GM21367 (cell line): ENCODE measurements at regions not wholly inside any gene's neighbourhood (a gene's known extent, or its start where the extent isn't known, plus 50 kb on each side); places are given as distances from the start of the nearest gene placed in this dataset.
A peak's percentile ranks its signal among the peaks of the same experiment; 100 is the strongest.

Experiments
- ATAC-seq: cut with Tn5 transposase; IDR thresholded peaks from one replicate; pipeline ENCODE4 v1.9.1; 2021; ENCODE audit not compliant: unreplicated experiment

- no peak for ATAC-seq
Measured at GRCh38 chr12:91383099-91383498, 200.5 kb upstream of the DCN start.

GRCh38 chr12:91382081-91382543 lies 199.5 kb upstream of the DCN start:
- ATAC-seq: no peak

- peak; percentile 55 for ATAC-seq
Measured at GRCh38 chr12:91381309-91381804, 198.7 kb upstream of the DCN start.

GRCh38 chr12:91380631-91381030 lies 198.0 kb upstream of the DCN start:
- ATAC-seq: no peak

- no peak for ATAC-seq
Measured at GRCh38 chr12:91379051-91379775, 196.6 kb upstream of the DCN start.

- no peak for ATAC-seq
Measured at GRCh38 chr12:91377436-91377835, 194.8 kb upstream of the DCN start.

- no peak for ATAC-seq
Measured at GRCh38 chr12:91373086-91373485, 190.5 kb upstream of the DCN start.

GRCh38 chr12:91370086-91370868 lies 187.7 kb upstream of the DCN start:
- ATAC-seq: no peak

GRCh38 chr12:91368613-91369012 lies 186.0 kb upstream of the DCN start:
- no peak for ATAC-seq

GRCh38 chr12:91367234-91367849 lies 184.7 kb upstream of the DCN start:
- ATAC-seq: peak; percentile 51

- ATAC-seq: no peak
Measured at GRCh38 chr12:91364471-91365184, 182.0 kb upstream of the DCN start.

GRCh38 chr12:91361864-91362263 lies 179.2 kb upstream of the DCN start:
- no peak for ATAC-seq

- no peak for ATAC-seq
Measured at GRCh38 chr12:91357381-91357780, 174.8 kb upstream of the DCN start.

- no peak for ATAC-seq
Measured at GRCh38 chr12:91356405-91356804, 173.8 kb upstream of the DCN start.

GRCh38 chr12:91355150-91356006 lies 172.8 kb upstream of the DCN start:
- peak; percentile 94 for ATAC-seq

GRCh38 chr12:91353266-91353665 lies 170.6 kb upstream of the DCN start:
- no peak for ATAC-seq

- no peak for ATAC-seq
Measured at GRCh38 chr12:91349476-91349875, 166.9 kb upstream of the DCN start.

GRCh38 chr12:91347481-91348214 lies 165.0 kb upstream of the DCN start:
- no peak for ATAC-seq

- ATAC-seq: no peak
Measured at GRCh38 chr12:91346827-91347226, 164.2 kb upstream of the DCN start.
